Stimulated activated CD8-positive, alpha-beta memory T cell treated with anti-CD3 and anti-CD28 coated beads, Interleukin-2, amount 100 ng/mL, for 48 hours (primary cell): ENCODE measurements at regions not wholly inside any gene's neighbourhood (a gene's known extent, or its start where the extent isn't known, plus 50 kb on each side); places are given as distances from the start of the nearest gene placed in this dataset.
"Not testable (repeated sequence)": the region's sequence is repeated elsewhere in the genome, so short reads cannot be mapped to it uniquely, and the experiment has no call there.

Experiments
- DNase-seq, 2 donors: peaks; one replicate each; pipeline ENCODE4 v3.0.0-alpha.2; 2020; ENCODE audit warnings: low read depth in 2 of 2

GRCh38 chr17:33562792-33563191 lies 269.7 kb upstream of the ASIC2 start:
- no peak for DNase-seq

GRCh38 chr17:33564146-33564545 lies 271.1 kb upstream of the ASIC2 start:
- DNase-seq = no peak

GRCh38 chr17:33567223-33567622 lies 274.1 kb upstream of the ASIC2 start:
- DNase-seq = no peak

- DNase-seq = no peak
Measured at GRCh38 chr17:33572615-33573014, 279.5 kb upstream of the ASIC2 start.

GRCh38 chr17:33574942-33575445 lies 281.9 kb upstream of the ASIC2 start:
- DNase-seq = no peak

- DNase-seq = not testable (repeated sequence)
Measured at GRCh38 chr17:33579740-33580139, 286.6 kb upstream of the ASIC2 start.

GRCh38 chr17:33580215-33580614 lies 287.1 kb upstream of the ASIC2 start:
- DNase-seq = no peak

- DNase-seq = no peak
Measured at GRCh38 chr17:33582661-33583060, 289.6 kb upstream of the ASIC2 start.

- no peak for DNase-seq
Measured at GRCh38 chr17:33583518-33584417, 290.7 kb upstream of the ASIC2 start.

- DNase-seq = no peak
Measured at GRCh38 chr17:33593991-33594390, 300.9 kb upstream of the ASIC2 start.

GRCh38 chr17:33595828-33596227 lies 302.7 kb upstream of the ASIC2 start:
- DNase-seq = no peak

- no peak for DNase-seq
Measured at GRCh38 chr17:33596899-33597298, 303.8 kb upstream of the ASIC2 start.

- DNase-seq = no peak
Measured at GRCh38 chr17:33598797-33599196, 305.7 kb upstream of the ASIC2 start.

GRCh38 chr17:33602981-33603380 lies 309.9 kb upstream of the ASIC2 start:
- DNase-seq = no peak

GRCh38 chr17:33603789-33604188 lies 310.7 kb upstream of the ASIC2 start:
- DNase-seq = no peak

GRCh38 chr17:33611532-33611931 lies 318.4 kb upstream of the ASIC2 start:
- DNase-seq = no peak

- DNase-seq = no peak
Measured at GRCh38 chr17:33615861-33616260, 322.8 kb upstream of the ASIC2 start.

GRCh38 chr17:33623841-33624240 lies 330.7 kb upstream of the ASIC2 start:
- DNase-seq = no peak

GRCh38 chr17:33628500-33629346 lies 335.6 kb upstream of the ASIC2 start:
- no peak for DNase-seq

GRCh38 chr17:33633446-33633845 lies 340.4 kb upstream of the ASIC2 start:
- no peak for DNase-seq

- no peak for DNase-seq
Measured at GRCh38 chr17:33637534-33637933, 344.4 kb upstream of the ASIC2 start.

GRCh38 chr17:33639103-33639880 lies 346.2 kb upstream of the ASIC2 start:
- DNase-seq = no peak
